DND-41 (cell line): ENCODE measurements at regions not wholly inside any gene's neighbourhood (a gene's known extent, or its start where the extent isn't known, plus 50 kb on each side); places are given as distances from the start of the nearest gene placed in this dataset.

Experiments used
- EZH2 ChIP-seq: IDR thresholded peaks from 3 replicates; pipeline ENCODE4 v1.6.1; 2012; ENCODE audit warnings: borderline replicate concordance, low read depth, mild to moderate bottlenecking, moderate library complexity, low read length, inconsistent platforms; ENCODE audit not compliant: severe bottlenecking
- TF ChIP-seq, protein P1 (sequence below): IDR thresholded peaks from 2 replicates; pipeline ENCODE4 v1.5.1; 2012; ENCODE audit warnings: borderline replicate concordance, low read length, moderate library complexity, mild to moderate bottlenecking; ENCODE audit not compliant: poor library complexity, severe bottlenecking; ENCODE audit errors: extremely low read depth

DNA sequence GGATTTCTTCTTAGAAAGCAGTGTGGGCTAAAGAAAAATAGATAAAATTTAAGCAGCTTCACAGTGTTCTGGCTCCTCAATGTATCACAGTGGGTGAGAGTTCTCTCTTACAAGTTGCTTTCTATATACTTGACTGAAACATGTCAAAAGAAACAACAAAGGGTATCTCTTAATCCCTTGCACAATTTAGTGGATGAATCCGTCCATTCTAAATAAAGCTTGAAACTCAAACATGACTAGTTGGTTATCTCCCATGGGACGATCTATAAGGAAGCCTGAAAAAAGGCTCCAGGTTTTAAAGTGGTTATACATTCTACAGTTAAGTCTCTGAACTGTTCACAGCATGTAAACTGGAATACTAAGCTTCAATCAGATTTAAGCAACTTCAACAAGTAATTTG is 993.1 kb upstream of the CNTN5 start:
- TF ChIP-seq, protein P1, sequence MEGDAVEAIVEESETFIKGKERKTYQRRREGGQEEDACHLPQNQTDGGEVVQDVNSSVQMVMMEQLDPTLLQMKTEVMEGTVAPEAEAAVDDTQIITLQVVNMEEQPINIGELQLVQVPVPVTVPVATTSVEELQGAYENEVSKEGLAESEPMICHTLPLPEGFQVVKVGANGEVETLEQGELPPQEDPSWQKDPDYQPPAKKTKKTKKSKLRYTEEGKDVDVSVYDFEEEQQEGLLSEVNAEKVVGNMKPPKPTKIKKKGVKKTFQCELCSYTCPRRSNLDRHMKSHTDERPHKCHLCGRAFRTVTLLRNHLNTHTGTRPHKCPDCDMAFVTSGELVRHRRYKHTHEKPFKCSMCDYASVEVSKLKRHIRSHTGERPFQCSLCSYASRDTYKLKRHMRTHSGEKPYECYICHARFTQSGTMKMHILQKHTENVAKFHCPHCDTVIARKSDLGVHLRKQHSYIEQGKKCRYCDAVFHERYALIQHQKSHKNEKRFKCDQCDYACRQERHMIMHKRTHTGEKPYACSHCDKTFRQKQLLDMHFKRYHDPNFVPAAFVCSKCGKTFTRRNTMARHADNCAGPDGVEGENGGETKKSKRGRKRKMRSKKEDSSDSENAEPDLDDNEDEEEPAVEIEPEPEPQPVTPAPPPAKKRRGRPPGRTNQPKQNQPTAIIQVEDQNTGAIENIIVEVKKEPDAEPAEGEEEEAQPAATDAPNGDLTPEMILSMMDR: no peak
- TF ChIP-seq EZH2: no peak
